ENCODE measurements at regions not wholly inside any gene's neighbourhood (a gene's known extent, or its start where the extent isn't known, plus 50 kb on each side); places are given as distances from the start of the nearest gene placed in this dataset.

DNA sequence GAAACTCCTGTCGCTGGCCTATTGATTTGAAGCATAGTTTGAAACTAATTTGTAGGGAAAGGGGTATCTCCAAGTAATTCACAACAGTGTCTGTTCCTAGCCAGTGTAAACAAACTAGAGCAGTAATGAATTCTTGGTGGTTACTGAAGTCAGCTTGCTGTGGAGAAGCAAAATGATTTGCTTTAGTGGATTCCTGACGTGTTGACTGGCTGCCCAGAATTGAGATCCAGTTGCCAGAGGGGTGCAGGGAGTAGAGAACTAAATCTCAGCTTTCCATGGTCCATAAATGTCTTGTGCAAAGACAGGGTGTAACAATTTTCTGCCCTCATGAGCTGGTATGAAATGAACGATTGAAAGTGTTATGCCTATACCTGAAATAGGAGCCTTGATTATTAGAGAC lies 382.5 kb upstream of the KIRREL3 start:
- TF ChIP-seq, protein P1, sequence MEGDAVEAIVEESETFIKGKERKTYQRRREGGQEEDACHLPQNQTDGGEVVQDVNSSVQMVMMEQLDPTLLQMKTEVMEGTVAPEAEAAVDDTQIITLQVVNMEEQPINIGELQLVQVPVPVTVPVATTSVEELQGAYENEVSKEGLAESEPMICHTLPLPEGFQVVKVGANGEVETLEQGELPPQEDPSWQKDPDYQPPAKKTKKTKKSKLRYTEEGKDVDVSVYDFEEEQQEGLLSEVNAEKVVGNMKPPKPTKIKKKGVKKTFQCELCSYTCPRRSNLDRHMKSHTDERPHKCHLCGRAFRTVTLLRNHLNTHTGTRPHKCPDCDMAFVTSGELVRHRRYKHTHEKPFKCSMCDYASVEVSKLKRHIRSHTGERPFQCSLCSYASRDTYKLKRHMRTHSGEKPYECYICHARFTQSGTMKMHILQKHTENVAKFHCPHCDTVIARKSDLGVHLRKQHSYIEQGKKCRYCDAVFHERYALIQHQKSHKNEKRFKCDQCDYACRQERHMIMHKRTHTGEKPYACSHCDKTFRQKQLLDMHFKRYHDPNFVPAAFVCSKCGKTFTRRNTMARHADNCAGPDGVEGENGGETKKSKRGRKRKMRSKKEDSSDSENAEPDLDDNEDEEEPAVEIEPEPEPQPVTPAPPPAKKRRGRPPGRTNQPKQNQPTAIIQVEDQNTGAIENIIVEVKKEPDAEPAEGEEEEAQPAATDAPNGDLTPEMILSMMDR (IDR thresholded peaks at IDR 0.05), result no peak
- no peak for TF ChIP-seq POLR2AphosphoS5 (IDR thresholded peaks at IDR 0.05)

Data from prostate gland (tissue), 2 donors.